ENCODE measurements at regions not wholly inside any gene's neighbourhood (a gene's known extent, or its start where the extent isn't known, plus 50 kb on each side); places are given as distances from the start of the nearest gene placed in this dataset.

DNA sequence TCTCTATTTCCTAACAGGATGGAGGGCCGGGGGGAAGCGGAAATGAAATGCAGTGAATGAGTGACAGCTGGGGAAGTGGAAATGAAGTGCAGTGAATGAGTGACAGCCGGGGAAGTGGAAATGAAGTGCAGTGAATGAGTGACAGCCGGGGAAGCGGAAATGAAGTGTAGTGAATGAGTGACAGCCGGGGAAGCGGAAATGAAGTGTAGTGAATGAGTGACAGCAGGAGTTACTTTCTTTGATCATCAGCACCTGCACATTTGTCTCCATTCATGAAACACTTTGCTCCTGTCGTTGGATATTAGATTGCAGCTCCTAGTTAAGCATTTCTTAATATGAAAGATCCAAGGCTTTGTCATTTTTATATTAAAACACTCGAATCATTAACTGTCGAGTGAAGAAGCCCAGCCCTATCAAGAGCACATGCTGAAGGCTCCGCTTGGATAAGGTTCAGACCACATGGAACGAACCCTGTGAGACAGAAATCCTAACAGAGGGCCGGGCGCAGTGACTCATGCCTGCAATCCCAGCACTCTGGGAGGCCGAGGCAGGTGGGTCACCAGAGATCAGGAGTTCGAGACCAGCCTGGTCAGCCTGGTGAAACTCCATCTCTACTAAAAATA, 406.0 kb upstream of the ADARB2 start:
- TF ChIP-seq, protein P1, sequence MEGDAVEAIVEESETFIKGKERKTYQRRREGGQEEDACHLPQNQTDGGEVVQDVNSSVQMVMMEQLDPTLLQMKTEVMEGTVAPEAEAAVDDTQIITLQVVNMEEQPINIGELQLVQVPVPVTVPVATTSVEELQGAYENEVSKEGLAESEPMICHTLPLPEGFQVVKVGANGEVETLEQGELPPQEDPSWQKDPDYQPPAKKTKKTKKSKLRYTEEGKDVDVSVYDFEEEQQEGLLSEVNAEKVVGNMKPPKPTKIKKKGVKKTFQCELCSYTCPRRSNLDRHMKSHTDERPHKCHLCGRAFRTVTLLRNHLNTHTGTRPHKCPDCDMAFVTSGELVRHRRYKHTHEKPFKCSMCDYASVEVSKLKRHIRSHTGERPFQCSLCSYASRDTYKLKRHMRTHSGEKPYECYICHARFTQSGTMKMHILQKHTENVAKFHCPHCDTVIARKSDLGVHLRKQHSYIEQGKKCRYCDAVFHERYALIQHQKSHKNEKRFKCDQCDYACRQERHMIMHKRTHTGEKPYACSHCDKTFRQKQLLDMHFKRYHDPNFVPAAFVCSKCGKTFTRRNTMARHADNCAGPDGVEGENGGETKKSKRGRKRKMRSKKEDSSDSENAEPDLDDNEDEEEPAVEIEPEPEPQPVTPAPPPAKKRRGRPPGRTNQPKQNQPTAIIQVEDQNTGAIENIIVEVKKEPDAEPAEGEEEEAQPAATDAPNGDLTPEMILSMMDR (conservative IDR thresholded peaks at IDR 0.05; ENCODE audit: low read length) = no peak
- DNase-seq (ENCODE audit: low read depth) = no peak
- no peak overlapping the region for H3K4me3 ChIP-seq (ENCODE audit: low read length)

DNA sequence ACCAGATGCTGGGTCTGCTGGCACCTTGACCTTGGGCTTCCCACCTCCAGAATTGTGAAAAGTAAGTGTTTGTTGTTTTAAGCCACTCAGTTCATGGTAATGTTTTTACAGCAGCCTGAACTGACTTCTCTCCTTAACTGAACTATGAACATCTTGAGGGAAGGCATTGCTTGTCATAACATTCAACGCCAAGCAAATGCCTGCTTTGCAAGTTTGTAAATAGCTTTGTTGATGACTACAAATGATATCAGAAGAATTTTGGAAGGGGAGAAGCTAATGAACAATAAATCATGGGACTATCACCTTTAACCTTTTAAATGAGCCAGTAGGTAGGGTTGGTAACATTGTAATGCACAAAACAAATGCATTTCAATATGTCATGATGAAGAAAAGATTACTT, 402.4 kb upstream of the ADARB2 start:
- TF ChIP-seq, protein P1 (conservative IDR thresholded peaks at IDR 0.05; ENCODE audit: low read length) = no peak
- DNase-seq (ENCODE audit: low read depth) = no peak
- no peak overlapping the region for H3K4me3 ChIP-seq (ENCODE audit: low read length)

DNA sequence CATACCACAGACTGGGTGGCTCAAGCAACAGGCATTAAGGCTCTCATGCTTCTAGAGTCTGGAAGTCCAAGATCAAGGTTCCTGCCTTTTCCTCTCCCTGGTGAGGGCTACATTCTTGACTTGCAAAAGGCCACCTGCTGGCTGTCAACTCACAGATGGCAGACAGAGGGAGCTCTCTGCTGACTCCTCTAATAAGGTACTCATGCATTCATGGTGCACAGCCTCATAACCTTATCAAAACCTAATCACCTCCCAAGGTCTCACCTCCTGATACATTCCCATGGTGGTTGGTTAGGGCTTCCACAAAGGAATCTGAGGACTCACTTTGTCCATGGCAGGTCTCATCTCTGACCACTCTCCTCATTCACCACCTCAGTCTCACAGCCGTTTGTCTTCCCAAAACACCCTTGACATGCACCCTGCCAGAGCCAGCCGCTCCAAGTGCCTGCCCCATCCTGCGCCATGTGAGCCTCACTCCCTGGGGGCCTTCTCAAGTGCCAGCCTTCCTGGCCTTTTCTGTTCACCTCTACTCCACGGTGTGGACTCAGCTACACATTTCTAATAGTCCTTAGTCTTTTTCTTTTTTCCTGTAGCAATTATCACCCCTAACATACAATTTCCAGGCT, 400.3 kb upstream of the ADARB2 start:
- DNase-seq (ENCODE audit: low read depth) = no peak
- TF ChIP-seq, protein P1 (conservative IDR thresholded peaks at IDR 0.05; ENCODE audit: low read length) = no peak
- no peak overlapping the region for H3K4me3 ChIP-seq (ENCODE audit: low read length)

DNA sequence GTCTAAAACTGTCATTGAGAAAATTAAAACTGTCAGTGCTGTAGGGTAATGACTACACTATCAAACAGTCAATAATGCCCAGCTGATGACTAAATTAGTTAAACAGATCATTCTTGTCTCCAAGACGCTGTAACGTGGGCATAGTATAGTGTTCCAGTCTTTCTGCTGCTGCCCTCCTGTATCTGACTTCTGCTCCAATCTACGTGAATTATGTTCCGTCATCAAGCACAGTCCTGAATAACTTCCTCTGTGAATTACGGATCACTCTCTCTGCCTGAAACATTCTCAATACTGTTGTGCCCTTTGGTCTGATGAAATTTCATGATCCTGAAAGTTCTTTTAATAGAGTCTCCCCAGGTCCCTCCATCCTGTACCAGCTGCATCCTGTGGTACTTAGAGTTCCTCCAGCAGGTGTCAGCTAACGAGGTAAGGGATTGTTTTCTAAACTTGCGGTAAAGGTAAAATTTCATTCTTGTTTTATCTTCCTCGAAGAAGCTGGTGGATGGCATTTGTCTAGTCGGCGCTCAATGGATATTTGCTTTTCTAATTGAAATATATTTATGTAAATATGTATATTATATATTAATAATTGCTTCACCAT, 393.5 kb upstream of the ADARB2 start:
- DNase-seq (ENCODE audit: low read depth) = no peak
- TF ChIP-seq, protein P1 (conservative IDR thresholded peaks at IDR 0.05; ENCODE audit: low read length) = no peak
- H3K4me3 ChIP-seq (ENCODE audit: low read length) = no peak overlapping the region

DNA sequence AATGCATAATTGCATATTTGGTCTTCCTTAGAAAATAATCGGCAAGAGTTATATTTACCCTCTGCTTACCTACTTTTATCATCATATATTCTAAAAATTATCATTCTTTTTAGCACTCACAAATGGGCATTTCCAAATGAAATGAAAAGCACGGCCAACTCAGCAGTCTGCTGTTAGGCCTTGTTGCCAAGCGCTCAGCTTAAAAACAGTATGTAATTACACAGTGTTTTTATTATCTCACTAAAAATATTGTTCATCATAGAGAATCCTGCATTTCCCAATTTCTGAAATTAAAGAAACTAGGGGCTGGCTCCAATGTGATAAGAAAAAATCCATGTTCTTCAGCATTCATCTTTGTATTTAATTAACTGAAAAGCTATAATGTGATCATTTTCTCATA, 391.7 kb upstream of the ADARB2 start:
- no peak for DNase-seq (ENCODE audit: low read depth)
- TF ChIP-seq, protein P1 (conservative IDR thresholded peaks at IDR 0.05; ENCODE audit: low read length) = no peak
- no peak overlapping the region for H3K4me3 ChIP-seq (ENCODE audit: low read length)

DNA sequence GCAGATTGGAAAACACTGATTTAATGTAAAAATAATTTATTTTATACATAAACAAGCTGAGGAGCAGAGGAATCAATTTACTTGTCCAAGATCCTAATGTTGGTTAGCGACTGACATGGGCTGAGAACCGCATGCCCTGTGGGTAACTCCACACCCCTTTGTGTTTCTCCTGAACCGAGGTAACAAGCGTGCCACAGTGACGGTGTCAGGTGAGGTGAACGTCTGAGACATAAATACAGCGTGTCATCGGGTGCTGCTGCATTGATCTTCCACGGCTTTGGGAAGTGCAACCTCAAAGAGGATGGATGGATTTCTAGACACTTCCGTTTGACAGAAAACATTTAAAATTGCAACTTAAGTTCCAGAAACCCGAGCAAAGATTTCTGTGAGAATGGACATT, 386.8 kb upstream of the ADARB2 start:
- H3K4me3 ChIP-seq (ENCODE audit: low read length) = no peak overlapping the region
- TF ChIP-seq, protein P1 (conservative IDR thresholded peaks at IDR 0.05; ENCODE audit: low read length) = no peak
- no peak for DNase-seq (ENCODE audit: low read depth)

Measured in AG10803 (cell line).